SU-DHL-6 (cell line): ENCODE measurements at regions not wholly inside any gene's neighbourhood (a gene's known extent, or its start where the extent isn't known, plus 50 kb on each side); places are given as distances from the start of the nearest gene placed in this dataset.

Experiments used
- H2AFZ ChIP-seq: fragments of 200-600 bp; sonication (generic); 2 replicates; pipeline ENCODE4 v1.6.1; 2014; ENCODE audit warnings: low read depth, mild to moderate bottlenecking, moderate library complexity, mixed read lengths, antibody characterized with exemption, low read length; ENCODE audit not compliant: severe bottlenecking
- H3F3A ChIP-seq: fragments of 200-600 bp; shearing (Covaris generic); 2 replicates; pipeline ENCODE4 v1.6.0; 2016; ENCODE audit warnings: antibody characterized with exemption, mild to moderate bottlenecking; ENCODE audit not compliant: insufficient read depth
- H3K27ac ChIP-seq: fragments of 200-600 bp; sonication (generic); 2 replicates; pipeline ENCODE4 v1.5.1; 2016; ENCODE audit warnings: low read depth, mild to moderate bottlenecking, low read length, moderate library complexity, mixed read lengths
- H3K27me3 ChIP-seq: fragments of 200-600 bp; sonication (generic), shearing (Covaris generic); 2 replicates; pipeline ENCODE4 v1.6.0; 2014; ENCODE audit warnings: mild to moderate bottlenecking, low read length
- H3K36me3 ChIP-seq: fragments of 200-600 bp; sonication (generic); 2 replicates; pipeline ENCODE4 v1.6.1; 2014; ENCODE audit warnings: mild to moderate bottlenecking, low read length, mixed read lengths
- H3K4me2 ChIP-seq: fragments of 300-600, 200-600 bp; shearing (Covaris generic), sonication (generic); 2 replicates; pipeline ENCODE4 v1.6.0; 2014; ENCODE audit warnings: low read length, low read depth, mild to moderate bottlenecking; ENCODE audit not compliant: poor library complexity, severe bottlenecking
- H3K4me3 ChIP-seq: fragments of 200-600 bp; sonication (generic); 2 replicates; pipeline ENCODE4 v1.5.1; 2014; ENCODE audit warnings: antibody characterized with exemption, low read length, mild to moderate bottlenecking, mixed read lengths; ENCODE audit not compliant: insufficient read depth, poor library complexity, severe bottlenecking
- H3K79me2 ChIP-seq: fragments of 200-600 bp; sonication (generic); 2 replicates; pipeline ENCODE4 v1.6.1; 2014; ENCODE audit warnings: mild to moderate bottlenecking, low read length, moderate library complexity; ENCODE audit not compliant: insufficient read depth
- H3K9ac ChIP-seq: fragments of 200-600 bp; sonication (generic); 2 replicates; pipeline ENCODE4 v1.7.0; 2014; ENCODE audit warnings: mild to moderate bottlenecking, low read length
- H3K9me2 ChIP-seq: fragments of 200-600 bp; sonication (generic); replicated peaks from 2 replicates; pipeline ENCODE4 v1.6.1; 2014; ENCODE audit warnings: low read length; ENCODE audit not compliant: insufficient read depth
- H3K9me3 ChIP-seq: fragments of 200-600 bp; sonication (generic); 2 replicates; pipeline ENCODE4 v1.6.1; 2014; ENCODE audit warnings: low read length, mixed read lengths; ENCODE audit not compliant: insufficient read depth
- H4K20me1 ChIP-seq: fragments of 200-600 bp; sonication (generic); 2 replicates; pipeline ENCODE4 v1.6.1; 2014; ENCODE audit warnings: low read depth, mild to moderate bottlenecking, antibody characterized with exemption, low read length, moderate library complexity, mixed read lengths
- EZH2phosphoT487 ChIP-seq: fragments of 200-600 bp; sonication (generic), shearing (Covaris generic); conservative IDR thresholded peaks from 2 replicates; pipeline ENCODE4 v1.6.1; 2018; ENCODE audit warnings: mild to moderate bottlenecking, antibody characterized with exemption, low read length, moderate library complexity, mixed read lengths
- TF ChIP-seq, protein P1 (sequence below): fragments of 200-600 bp; sonication (generic); IDR thresholded peaks from one replicate; pipeline ENCODE4 v1.5.1; 2017; ENCODE audit warnings: antibody characterized with exemption, mild to moderate bottlenecking, low read length, moderate library complexity; ENCODE audit not compliant: insufficient read depth, poor library complexity, severe bottlenecking

DNA sequence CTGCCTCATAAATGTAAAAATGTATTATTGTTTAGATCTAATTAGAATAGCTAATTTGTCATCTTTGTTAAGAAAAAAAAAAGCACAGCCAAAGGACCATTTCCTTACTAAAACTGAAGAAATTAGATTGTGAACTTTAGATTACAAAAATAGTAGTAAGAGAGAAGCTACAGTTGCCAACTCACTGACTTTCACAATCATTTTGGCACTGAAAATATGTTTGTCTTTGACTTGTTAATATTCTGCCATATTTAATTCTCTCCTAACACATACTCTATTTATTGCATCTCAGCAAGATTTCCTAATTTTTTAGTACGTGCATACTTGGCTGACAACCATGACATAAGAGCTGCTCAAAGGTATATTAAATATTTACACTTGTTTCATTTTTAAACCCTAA, 297.1 kb downstream of the TUSC1 start:
- no peaks in the 10 kb centered on the region for H3K9me2 ChIP-seq
- H2AFZ ChIP-seq, result no peak overlapping the region
- H3K4me2 ChIP-seq, result no peak overlapping the region
- no peaks in the 10 kb centered on the region for H3K36me3 ChIP-seq
- no peaks in the 10 kb centered on the region for H4K20me1 ChIP-seq
- no peaks in the 10 kb centered on the region for H3K79me2 ChIP-seq
- H3K4me3 ChIP-seq, result no peak overlapping the region
- TF ChIP-seq EZH2phosphoT487, result no peak
- TF ChIP-seq, protein P1, sequence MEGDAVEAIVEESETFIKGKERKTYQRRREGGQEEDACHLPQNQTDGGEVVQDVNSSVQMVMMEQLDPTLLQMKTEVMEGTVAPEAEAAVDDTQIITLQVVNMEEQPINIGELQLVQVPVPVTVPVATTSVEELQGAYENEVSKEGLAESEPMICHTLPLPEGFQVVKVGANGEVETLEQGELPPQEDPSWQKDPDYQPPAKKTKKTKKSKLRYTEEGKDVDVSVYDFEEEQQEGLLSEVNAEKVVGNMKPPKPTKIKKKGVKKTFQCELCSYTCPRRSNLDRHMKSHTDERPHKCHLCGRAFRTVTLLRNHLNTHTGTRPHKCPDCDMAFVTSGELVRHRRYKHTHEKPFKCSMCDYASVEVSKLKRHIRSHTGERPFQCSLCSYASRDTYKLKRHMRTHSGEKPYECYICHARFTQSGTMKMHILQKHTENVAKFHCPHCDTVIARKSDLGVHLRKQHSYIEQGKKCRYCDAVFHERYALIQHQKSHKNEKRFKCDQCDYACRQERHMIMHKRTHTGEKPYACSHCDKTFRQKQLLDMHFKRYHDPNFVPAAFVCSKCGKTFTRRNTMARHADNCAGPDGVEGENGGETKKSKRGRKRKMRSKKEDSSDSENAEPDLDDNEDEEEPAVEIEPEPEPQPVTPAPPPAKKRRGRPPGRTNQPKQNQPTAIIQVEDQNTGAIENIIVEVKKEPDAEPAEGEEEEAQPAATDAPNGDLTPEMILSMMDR, result no peak
- no peaks in the 10 kb centered on the region for H3K27me3 ChIP-seq
- H3K27ac ChIP-seq, result no peak overlapping the region
- no peak overlapping the region for H3K9ac ChIP-seq
- H3K9me3 ChIP-seq, result no peaks in the 10 kb centered on the region
- no peaks in the 10 kb centered on the region for H3F3A ChIP-seq

DNA sequence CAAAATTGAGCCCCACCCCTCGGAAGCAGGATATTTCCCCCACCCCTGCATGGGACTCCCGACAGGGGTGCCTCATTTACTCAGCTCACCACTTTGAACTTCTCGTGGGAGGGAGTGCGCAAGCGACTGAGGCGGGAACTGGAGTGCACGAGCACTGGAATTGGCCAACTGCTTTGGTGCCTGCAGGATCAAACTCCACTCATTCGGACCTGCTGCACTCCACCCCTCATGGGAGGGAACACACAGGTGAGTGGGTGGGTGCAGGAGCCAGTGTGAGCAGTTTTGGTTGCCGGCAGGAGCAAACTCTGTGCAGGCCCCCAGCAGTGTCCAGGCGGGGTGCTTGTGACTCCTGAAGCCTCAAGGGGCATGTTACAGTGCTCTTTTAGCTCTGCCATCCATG, 301.2 kb downstream of the TUSC1 start:
- no peaks in the 10 kb centered on the region for H3K9me2 ChIP-seq
- H3K36me3 ChIP-seq, result no peaks in the 10 kb centered on the region
- no peaks in the 10 kb centered on the region for H3F3A ChIP-seq
- no peak for TF ChIP-seq EZH2phosphoT487
- TF ChIP-seq, protein P1, result no peak
- no peak overlapping the region for H3K27ac ChIP-seq
- H3K4me2 ChIP-seq, result no peak overlapping the region
- H3K27me3 ChIP-seq, result no peaks in the 10 kb centered on the region
- H3K9me3 ChIP-seq, result no peaks in the 10 kb centered on the region
- no peak overlapping the region for H2AFZ ChIP-seq
- no peaks in the 10 kb centered on the region for H3K79me2 ChIP-seq
- H3K9ac ChIP-seq, result no peak overlapping the region
- H4K20me1 ChIP-seq, result no peaks in the 10 kb centered on the region
- no peak overlapping the region for H3K4me3 ChIP-seq

DNA sequence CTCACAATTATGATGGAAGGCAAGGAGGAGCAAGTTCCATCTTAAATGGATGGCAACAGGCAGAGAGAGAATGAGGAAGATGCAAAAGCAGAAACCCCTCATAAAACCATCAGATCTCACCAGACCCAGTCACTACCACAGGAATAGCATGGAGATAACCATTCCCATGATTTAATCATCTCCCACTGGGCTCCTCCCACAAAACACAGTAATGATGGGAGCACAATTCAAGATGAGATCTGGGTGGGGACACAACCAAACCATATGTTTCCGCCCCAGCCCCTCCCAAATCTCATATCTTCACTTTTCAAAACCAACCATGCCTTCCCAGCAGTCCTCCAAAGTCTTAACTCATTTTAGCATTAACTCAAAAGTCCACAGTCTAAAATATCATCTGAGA, 304.0 kb downstream of the TUSC1 start:
- Histone ChIP-seq H3F3A (no peaks in the 10 kb centered on the region), H3K9me3 (no peaks in the 10 kb centered on the region), H3K27me3 (no peaks in the 10 kb centered on the region), H3K36me3 (no peaks in the 10 kb centered on the region), H3K27ac (no peak overlapping the region), H2AFZ (no peak overlapping the region), H3K4me3 (no peak overlapping the region), H3K4me2 (no peak overlapping the region), H3K9me2 (no peaks in the 10 kb centered on the region), H4K20me1 (no peaks in the 10 kb centered on the region), H3K79me2 (no peaks in the 10 kb centered on the region), H3K9ac (no peak overlapping the region)
- TF ChIP-seq, protein P1, result no peak
- no peak for TF ChIP-seq EZH2phosphoT487

DNA sequence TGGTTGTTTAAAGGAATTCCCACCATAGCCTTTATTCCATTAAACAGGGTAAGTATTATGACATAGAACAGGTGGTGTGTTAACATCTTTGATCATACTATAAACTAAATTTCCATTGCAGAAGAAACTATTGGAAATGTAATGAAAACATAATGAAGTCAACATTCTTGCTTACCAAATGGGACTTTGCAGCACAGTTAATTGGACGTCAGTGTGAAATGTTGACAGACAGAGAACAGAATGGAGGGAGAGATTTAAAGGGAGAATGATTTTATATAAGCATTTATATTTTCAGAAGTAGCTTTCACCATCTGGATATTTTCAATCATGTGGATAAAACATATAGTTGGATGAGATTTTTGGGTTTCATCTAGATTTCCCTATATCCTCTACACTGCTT, 311.3 kb downstream of the TUSC1 start:
- Histone ChIP-seq H2AFZ (no peak overlapping the region), H3K36me3 (no peaks in the 10 kb centered on the region), H3F3A (no peaks in the 10 kb centered on the region), H3K79me2 (no peaks in the 10 kb centered on the region), H3K9me2 (no peaks in the 10 kb centered on the region), H3K9me3 (no peaks in the 10 kb centered on the region), H4K20me1 (no peaks in the 10 kb centered on the region), H3K4me2 (no peak overlapping the region), H3K4me3 (no peak overlapping the region), H3K27me3 (no peaks in the 10 kb centered on the region), H3K9ac (no peak overlapping the region), H3K27ac (no peak overlapping the region)
- TF ChIP-seq EZH2phosphoT487, result no peak
- TF ChIP-seq, protein P1, result no peak
